ENCODE measurements at regions not wholly inside any gene's neighbourhood (a gene's known extent, or its start where the extent isn't known, plus 50 kb on each side); places are given as distances from the start of the nearest gene placed in this dataset.

- TF ChIP-seq POLR2A (IDR thresholded peaks at IDR 0.05) (no peak), CTCF (IDR thresholded peaks at IDR 0.05) (no peak)
Observed at GRCh38 chr5:66408576-66408975, 187.6 kb upstream of the MAST4 start.

All from ovary (tissue), 3 donors.